ENCODE measurements at regions not wholly inside any gene's neighbourhood (a gene's known extent, or its start where the extent isn't known, plus 50 kb on each side); places are given as distances from the start of the nearest gene placed in this dataset.

DNA sequence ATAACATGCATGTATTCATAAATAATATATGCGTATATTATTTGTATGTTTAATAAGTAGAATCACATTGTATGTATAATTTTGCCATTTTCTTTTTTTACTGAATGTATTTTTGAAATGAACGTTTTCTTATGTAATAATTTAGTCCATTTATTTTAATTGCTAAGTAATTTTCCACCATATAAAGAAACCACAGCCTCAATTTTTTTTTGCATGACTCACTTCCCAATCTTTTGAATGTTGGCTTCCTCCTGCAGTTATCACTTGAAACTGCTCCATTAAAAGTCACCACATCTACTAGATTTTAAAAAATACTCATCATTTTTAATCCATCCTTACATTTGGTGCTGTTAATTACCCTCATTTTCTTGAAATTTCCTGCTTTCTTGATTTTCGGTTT lies 363.3 kb upstream of the MEF2C start:
- TF ChIP-seq, protein P1, sequence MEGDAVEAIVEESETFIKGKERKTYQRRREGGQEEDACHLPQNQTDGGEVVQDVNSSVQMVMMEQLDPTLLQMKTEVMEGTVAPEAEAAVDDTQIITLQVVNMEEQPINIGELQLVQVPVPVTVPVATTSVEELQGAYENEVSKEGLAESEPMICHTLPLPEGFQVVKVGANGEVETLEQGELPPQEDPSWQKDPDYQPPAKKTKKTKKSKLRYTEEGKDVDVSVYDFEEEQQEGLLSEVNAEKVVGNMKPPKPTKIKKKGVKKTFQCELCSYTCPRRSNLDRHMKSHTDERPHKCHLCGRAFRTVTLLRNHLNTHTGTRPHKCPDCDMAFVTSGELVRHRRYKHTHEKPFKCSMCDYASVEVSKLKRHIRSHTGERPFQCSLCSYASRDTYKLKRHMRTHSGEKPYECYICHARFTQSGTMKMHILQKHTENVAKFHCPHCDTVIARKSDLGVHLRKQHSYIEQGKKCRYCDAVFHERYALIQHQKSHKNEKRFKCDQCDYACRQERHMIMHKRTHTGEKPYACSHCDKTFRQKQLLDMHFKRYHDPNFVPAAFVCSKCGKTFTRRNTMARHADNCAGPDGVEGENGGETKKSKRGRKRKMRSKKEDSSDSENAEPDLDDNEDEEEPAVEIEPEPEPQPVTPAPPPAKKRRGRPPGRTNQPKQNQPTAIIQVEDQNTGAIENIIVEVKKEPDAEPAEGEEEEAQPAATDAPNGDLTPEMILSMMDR (IDR thresholded peaks at IDR 0.05), result no peak
- no peak for TF ChIP-seq POLR2A (IDR thresholded peaks at IDR 0.05)
